ENCODE measurements at regions not wholly inside any gene's neighbourhood (a gene's known extent, or its start where the extent isn't known, plus 50 kb on each side); places are given as distances from the start of the nearest gene placed in this dataset.

- Histone ChIP-seq H3K4me3 (ENCODE audit: low read length) (no peak overlapping the region), H3K27me3 (ENCODE audit: insufficient read depth, low read length, poor library complexity, severe bottlenecking) (no peaks in the 10 kb centered on the region), H3K4me1 (ENCODE audit: insufficient read depth, low read length) (no peaks in the 10 kb centered on the region), H3K9me3 (ENCODE audit: low read length) (no peaks in the 10 kb centered on the region), H3K27ac (ENCODE audit: low read depth, low read length) (no peak overlapping the region), H3K36me3 (ENCODE audit: insufficient read depth, low read length) (no peaks in the 10 kb centered on the region)
- no peak for DNase-seq
- POLR2A ChIA-PET, result no interaction called here
- Mint-ChIP-seq H3K9me3 (no peaks in the 10 kb centered on the region), H3K27me3 (no peaks in the 10 kb centered on the region), H3K4me3 (no peak overlapping the region), H3K36me3 (no peaks in the 10 kb centered on the region), H3K27ac (peak overlapping the region in 1 of 8 donors; percentile 36), H3K4me1 (peaks cover 19 to 24% (median 20%) of the 10 kb centered on the region in 3 donors)
- CTCF ChIA-PET, result interaction anchor here (0.7 kb wide), 1 partner anchor 93 kb away, joined by 3 read pairs; no protein-coding TSS in a partner anchor
These were observed 85.1 kb downstream of the SPRY1 start for GRCh38 chr4:123481717-123482116.

- Mint-ChIP-seq H3K27me3 (no peaks in the 10 kb centered on the region), H3K36me3 (no peaks in the 10 kb centered on the region), H3K4me1 (peaks cover 0 to under 1% (median under 1%) of the 10 kb centered on the region in 3 donors), H3K27ac (no peak overlapping the region), H3K4me3 (no peak overlapping the region), H3K9me3 (no peaks in the 10 kb centered on the region)
- DNase-seq, result no peak
- POLR2A ChIA-PET, result no interaction called here
- Histone ChIP-seq H3K9me3 (ENCODE audit: low read length) (no peaks in the 10 kb centered on the region), H3K27me3 (ENCODE audit: insufficient read depth, low read length, poor library complexity, severe bottlenecking) (no peaks in the 10 kb centered on the region), H3K36me3 (ENCODE audit: insufficient read depth, low read length) (no peaks in the 10 kb centered on the region), H3K27ac (ENCODE audit: low read depth, low read length) (no peak overlapping the region), H3K4me3 (ENCODE audit: low read length) (no peak overlapping the region), H3K4me1 (ENCODE audit: insufficient read depth, low read length) (no peaks in the 10 kb centered on the region)
- CTCF ChIA-PET, result no interaction called here
These were observed 87.8 kb downstream of the SPRY1 start for GRCh38 chr4:123484291-123484926.

- Histone ChIP-seq H3K9me3 (ENCODE audit: low read length) (no peaks in the 10 kb centered on the region), H3K36me3 (ENCODE audit: insufficient read depth, low read length) (no peaks in the 10 kb centered on the region), H3K4me1 (ENCODE audit: insufficient read depth, low read length) (no peaks in the 10 kb centered on the region), H3K4me3 (ENCODE audit: low read length) (no peak overlapping the region), H3K27me3 (ENCODE audit: insufficient read depth, low read length, poor library complexity, severe bottlenecking) (no peaks in the 10 kb centered on the region), H3K27ac (ENCODE audit: low read depth, low read length) (no peak overlapping the region)
- Mint-ChIP-seq H3K36me3 (no peaks in the 10 kb centered on the region), H3K27ac (no peak overlapping the region), H3K4me3 (no peak overlapping the region), H3K27me3 (no peaks in the 10 kb centered on the region), H3K9me3 (no peaks in the 10 kb centered on the region), H3K4me1 (no peaks in the 10 kb centered on the region)
- ChIA-PET POLR2A (no interaction called here), CTCF (no interaction called here)
- no peak for DNase-seq
These were observed 89.0 kb downstream of the SPRY1 start for GRCh38 chr4:123485601-123486000.

- CTCF ChIA-PET, result interaction anchor here (1.5 kb wide), 1 partner anchor 28 kb away, joined by 4 read pairs; no protein-coding TSS in a partner anchor
- Mint-ChIP-seq H3K4me1 (no peaks in the 10 kb centered on the region), H3K9me3 (peaks cover 0 to 2% (median 0%) of the 10 kb centered on the region in 5 donors), H3K27ac (peak overlapping the region in 2 of 8 donors; percentile 26 to 57), H3K4me3 (no peak overlapping the region), H3K27me3 (peaks cover 0 to 4% of the 10 kb centered on the region in 2 donors), H3K36me3 (peaks cover 0 to 1% (median 0%) of the 10 kb centered on the region in 3 donors)
- Histone ChIP-seq H3K4me3 (ENCODE audit: low read length) (no peak overlapping the region), H3K36me3 (ENCODE audit: insufficient read depth, low read length) (no peaks in the 10 kb centered on the region), H3K27ac (ENCODE audit: low read depth, low read length) (no peak overlapping the region), H3K4me1 (ENCODE audit: insufficient read depth, low read length) (no peaks in the 10 kb centered on the region), H3K9me3 (ENCODE audit: low read length) (no peaks in the 10 kb centered on the region), H3K27me3 (ENCODE audit: insufficient read depth, low read length, poor library complexity, severe bottlenecking) (no peaks in the 10 kb centered on the region)
- no peak for DNase-seq
- POLR2A ChIA-PET, result no interaction called here
These were observed 92.3 kb downstream of the SPRY1 start for GRCh38 chr4:123488916-123489315.

- H3K27ac Mint-ChIP-seq, result no peak overlapping the region
- no peak overlapping the region for H3K27ac ChIP-seq (ENCODE audit: low read depth, low read length)
- no peaks in the 10 kb centered on the region for H3K36me3 ChIP-seq (ENCODE audit: insufficient read depth, low read length)
- no peak for DNase-seq
- peaks cover 3 to 24% of the 10 kb centered on the region in 2 donors for H3K27me3 Mint-ChIP-seq
- POLR2A ChIA-PET, result interaction anchor here (0.5 kb wide), 1 partner anchor 76 kb away, joined by 4 read pairs; no protein-coding TSS in a partner anchor
- no peak overlapping the region for H3K4me3 Mint-ChIP-seq
- H3K4me1 ChIP-seq (ENCODE audit: insufficient read depth, low read length), result no peaks in the 10 kb centered on the region
- no peaks in the 10 kb centered on the region for H3K27me3 ChIP-seq (ENCODE audit: insufficient read depth, low read length, poor library complexity, severe bottlenecking)
- H3K4me1 Mint-ChIP-seq, result no peaks in the 10 kb centered on the region
- peaks cover 0 to 2% (median 0%) of the 10 kb centered on the region in 5 donors for H3K9me3 Mint-ChIP-seq
- H3K9me3 ChIP-seq (ENCODE audit: low read length), result no peaks in the 10 kb centered on the region
- CTCF ChIA-PET, result interaction anchor here (1.2 kb wide), 1 partner anchor 17 kb away, joined by 3 read pairs; no protein-coding TSS in a partner anchor
- H3K36me3 Mint-ChIP-seq, result peaks cover 0 to 1% (median 0%) of the 10 kb centered on the region in 3 donors
- H3K4me3 ChIP-seq (ENCODE audit: low read length), result no peak overlapping the region
These were observed 98.9 kb downstream of the SPRY1 start for GRCh38 chr4:123495530-123495929.

GRCh38 chr4:123496421-123496820 is 99.8 kb downstream of the SPRY1 start:
- H3K27ac Mint-ChIP-seq, result peak overlapping the region in 1 of 8 donors; percentile 17
- ChIA-PET CTCF (interaction anchor here (1.4 kb wide), 1 partner anchor 8 kb away, joined by 4 read pairs; no protein-coding TSS in a partner anchor), POLR2A (no interaction called here)
- H3K36me3 Mint-ChIP-seq, result no peaks in the 10 kb centered on the region
- H3K4me1 Mint-ChIP-seq, result no peaks in the 10 kb centered on the region
- no peak for DNase-seq
- Histone ChIP-seq H3K4me1 (ENCODE audit: insufficient read depth, low read length) (no peaks in the 10 kb centered on the region), H3K4me3 (ENCODE audit: low read length) (no peak overlapping the region), H3K36me3 (ENCODE audit: insufficient read depth, low read length) (no peaks in the 10 kb centered on the region), H3K27ac (ENCODE audit: low read depth, low read length) (no peak overlapping the region), H3K9me3 (ENCODE audit: low read length) (no peaks in the 10 kb centered on the region), H3K27me3 (ENCODE audit: insufficient read depth, low read length, poor library complexity, severe bottlenecking) (no peaks in the 10 kb centered on the region)
- H3K4me3 Mint-ChIP-seq, result no peak overlapping the region
- peaks cover 0 to 3% (median 0%) of the 10 kb centered on the region in 5 donors for H3K9me3 Mint-ChIP-seq
- H3K27me3 Mint-ChIP-seq, result peaks cover 3 to 25% of the 10 kb centered on the region in 2 donors

- Mint-ChIP-seq H3K36me3 (no peaks in the 10 kb centered on the region), H3K9me3 (peaks cover 0 to 3% (median 0%) of the 10 kb centered on the region in 5 donors), H3K4me3 (no peak overlapping the region), H3K27me3 (peaks cover 3 to 25% of the 10 kb centered on the region in 2 donors), H3K4me1 (no peaks in the 10 kb centered on the region), H3K27ac (no peak overlapping the region)
- no peak overlapping the region for H3K27ac ChIP-seq (ENCODE audit: low read depth, low read length)
- CTCF ChIA-PET, result interaction anchor here (1.4 kb wide), 1 partner anchor 8 kb away, joined by 4 read pairs; no protein-coding TSS in a partner anchor
- no peaks in the 10 kb centered on the region for H3K36me3 ChIP-seq (ENCODE audit: insufficient read depth, low read length)
- H3K4me1 ChIP-seq (ENCODE audit: insufficient read depth, low read length), result no peaks in the 10 kb centered on the region
- DNase-seq, result no peak
- POLR2A ChIA-PET, result no interaction called here
- H3K9me3 ChIP-seq (ENCODE audit: low read length), result no peaks in the 10 kb centered on the region
- H3K4me3 ChIP-seq (ENCODE audit: low read length), result no peak overlapping the region
- H3K27me3 ChIP-seq (ENCODE audit: insufficient read depth, low read length, poor library complexity, severe bottlenecking), result no peaks in the 10 kb centered on the region
These were observed 100.7 kb downstream of the SPRY1 start for GRCh38 chr4:123497340-123497739.

- Histone ChIP-seq H3K4me3 (ENCODE audit: low read length) (no peak overlapping the region), H3K36me3 (ENCODE audit: insufficient read depth, low read length) (no peaks in the 10 kb centered on the region), H3K27me3 (ENCODE audit: insufficient read depth, low read length, poor library complexity, severe bottlenecking) (no peaks in the 10 kb centered on the region), H3K27ac (ENCODE audit: low read depth, low read length) (no peak overlapping the region), H3K9me3 (ENCODE audit: low read length) (no peaks in the 10 kb centered on the region), H3K4me1 (ENCODE audit: insufficient read depth, low read length) (no peaks in the 10 kb centered on the region)
- H3K9me3 Mint-ChIP-seq, result peaks cover 0 to 3% (median 0%) of the 10 kb centered on the region in 5 donors
- H3K27ac Mint-ChIP-seq, result no peak overlapping the region
- H3K4me1 Mint-ChIP-seq, result peaks cover 11 to 19% (median 16%) of the 10 kb centered on the region in 3 donors
- ChIA-PET POLR2A (no interaction called here), CTCF (no interaction called here)
- no peak for DNase-seq
- H3K4me3 Mint-ChIP-seq, result no peak overlapping the region
- H3K27me3 Mint-ChIP-seq, result peaks cover 15 to 34% of the 10 kb centered on the region in 2 donors
- no peaks in the 10 kb centered on the region for H3K36me3 Mint-ChIP-seq
These were observed 105.1 kb downstream of the SPRY1 start for GRCh38 chr4:123501733-123502132.
